GM13976 (cell line): ENCODE measurements at regions not wholly inside any gene's neighbourhood (a gene's known extent, or its start where the extent isn't known, plus 50 kb on each side); places are given as distances from the start of the nearest gene placed in this dataset.

Experiments
- DNase-seq: peaks from one replicate; pipeline ENCODE4 v3.0.0; 2012; ENCODE audit warnings: low spot score
- in situ Hi-C: fragments of 300-500 bp; cut with MboI; formaldehyde crosslinking; loops from one replicate; pipeline ENCODE4 v1.12.0; 2022; ENCODE audit warnings: low sequenced_read_pairs, mixed read lengths, inconsistent platforms; ENCODE audit not compliant: unreplicated experiment
- TF ChIP-seq, protein P1 (sequence below): IDR thresholded peaks from 2 replicates; pipeline ENCODE4 v1.5.1; 2012; ENCODE audit warnings: borderline replicate concordance, mild to moderate bottlenecking; ENCODE audit not compliant: insufficient read depth; ENCODE audit errors: extremely low read depth, missing control alignments, control extremely low read depth

DNA sequence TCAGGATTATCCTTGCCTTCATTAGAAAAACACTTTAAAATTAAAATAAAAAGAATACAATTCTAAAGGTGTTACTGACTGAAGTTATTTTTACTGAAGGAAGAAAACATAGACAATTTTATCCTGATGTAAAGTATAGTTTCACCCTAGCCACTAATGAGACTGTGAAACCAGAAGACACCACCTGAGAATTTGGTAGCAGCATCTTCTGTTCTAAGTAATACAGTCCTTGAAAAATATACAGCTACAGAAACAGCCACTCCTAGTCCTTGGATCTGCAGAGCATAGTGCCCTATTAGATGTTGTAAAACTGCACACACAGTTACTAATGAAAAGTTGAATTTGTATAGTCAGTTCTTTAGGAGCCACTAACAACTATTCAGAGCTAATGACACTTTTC, 377.7 kb downstream of the PRR16 start:
- in situ Hi-C loops, result no loop called here
- TF ChIP-seq, protein P1, sequence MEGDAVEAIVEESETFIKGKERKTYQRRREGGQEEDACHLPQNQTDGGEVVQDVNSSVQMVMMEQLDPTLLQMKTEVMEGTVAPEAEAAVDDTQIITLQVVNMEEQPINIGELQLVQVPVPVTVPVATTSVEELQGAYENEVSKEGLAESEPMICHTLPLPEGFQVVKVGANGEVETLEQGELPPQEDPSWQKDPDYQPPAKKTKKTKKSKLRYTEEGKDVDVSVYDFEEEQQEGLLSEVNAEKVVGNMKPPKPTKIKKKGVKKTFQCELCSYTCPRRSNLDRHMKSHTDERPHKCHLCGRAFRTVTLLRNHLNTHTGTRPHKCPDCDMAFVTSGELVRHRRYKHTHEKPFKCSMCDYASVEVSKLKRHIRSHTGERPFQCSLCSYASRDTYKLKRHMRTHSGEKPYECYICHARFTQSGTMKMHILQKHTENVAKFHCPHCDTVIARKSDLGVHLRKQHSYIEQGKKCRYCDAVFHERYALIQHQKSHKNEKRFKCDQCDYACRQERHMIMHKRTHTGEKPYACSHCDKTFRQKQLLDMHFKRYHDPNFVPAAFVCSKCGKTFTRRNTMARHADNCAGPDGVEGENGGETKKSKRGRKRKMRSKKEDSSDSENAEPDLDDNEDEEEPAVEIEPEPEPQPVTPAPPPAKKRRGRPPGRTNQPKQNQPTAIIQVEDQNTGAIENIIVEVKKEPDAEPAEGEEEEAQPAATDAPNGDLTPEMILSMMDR, result no peak
- no peak for DNase-seq

DNA sequence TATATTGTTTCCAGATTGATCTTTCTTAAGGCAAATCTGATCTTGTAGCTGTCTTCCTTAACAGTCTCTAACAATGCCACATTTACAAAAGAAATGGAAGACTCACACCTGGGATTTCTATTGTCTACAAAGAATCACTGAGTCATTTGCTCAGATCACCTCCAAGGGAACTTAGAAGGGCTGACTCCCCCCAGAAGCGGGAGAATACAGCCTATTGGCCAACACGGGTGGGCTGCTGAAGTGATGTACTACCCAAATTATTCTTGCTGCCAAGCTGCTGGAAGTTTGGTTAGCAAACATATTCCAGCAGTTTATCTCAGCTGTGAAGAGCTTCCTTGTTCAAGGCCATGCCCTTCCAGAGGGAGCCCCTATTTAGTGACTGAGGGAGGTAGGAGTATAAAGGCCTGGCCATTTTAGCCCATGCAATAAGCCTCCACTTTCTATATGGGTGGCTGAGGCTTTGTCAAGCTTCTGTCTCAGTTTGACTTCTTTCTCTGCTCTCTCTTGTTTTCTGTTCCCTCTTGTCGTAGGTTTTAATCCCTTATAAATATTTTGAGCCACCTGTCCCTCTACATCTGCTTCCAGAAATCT, 379.4 kb downstream of the PRR16 start:
- in situ Hi-C loops, result no loop called here
- TF ChIP-seq, protein P1, result no peak

GRCh38 chr5:120848883-120849282, 384.8 kb downstream of the PRR16 start:
- in situ Hi-C loops, result no loop called here
- TF ChIP-seq, protein P1, result no peak
- no peak for DNase-seq

More for the DNA sequence above, 379.4 kb downstream of the PRR16 start:
- DNase-seq, result no peak

- TF ChIP-seq, protein P1, result no peak
- in situ Hi-C loops, result no loop called here
- DNase-seq, result no peak
Observed at GRCh38 chr5:120852222-120852860, 388.2 kb downstream of the PRR16 start.

GRCh38 chr5:120866997-120867396, 402.9 kb downstream of the PRR16 start:
- TF ChIP-seq, protein P1, result no peak
- in situ Hi-C loops, result no loop called here
- DNase-seq, result no peak

GRCh38 chr5:120869831-120870230, 405.7 kb downstream of the PRR16 start:
- DNase-seq, result no peak
- TF ChIP-seq, protein P1, result no peak
- in situ Hi-C loops, result no loop called here

GRCh38 chr5:120872297-120872696, 408.2 kb downstream of the PRR16 start:
- in situ Hi-C loops, result no loop called here
- DNase-seq, result no peak
- TF ChIP-seq, protein P1, result no peak
